Left lung (tissue), 4 donors: ENCODE measurements at regions not wholly inside any gene's neighbourhood (a gene's known extent, or its start where the extent isn't known, plus 50 kb on each side); places are given as distances from the start of the nearest gene placed in this dataset.

Source experiments
- ATAC-seq: fragments of 200-7000 bp; cut with Tn5 transposase; one replicate; pipeline ENCODE4 v1.9.1; 2020; ENCODE audit warnings: moderate library complexity
- DNase-seq, 4 donors: peaks; one replicate each; pipeline ENCODE4 v3.0.0-alpha.2; 2013 to 2020
- H3K27ac ChIP-seq, 2 donors: fragments of 200-600 bp; sonication (generic) in 1 of 2; one replicate each; pipeline versions ENCODE4 v1.5.0 to v1.8.0; 2020 to 2021
- H3K27me3 ChIP-seq, 2 donors: fragments of 200-600 bp; sonication (generic) in 1 of 2; one replicate each; pipeline versions ENCODE4 v1.5.0 to v1.8.0; 2020 to 2021
- H3K36me3 ChIP-seq, 2 donors: fragments of 200-600 bp; sonication (generic) in 1 of 2; one replicate each; pipeline versions ENCODE4 v1.5.0 to v1.8.0; 2020 to 2021
- H3K4me1 ChIP-seq, 2 donors: fragments of 200-600 bp; one replicate each; pipeline ENCODE4 v1.8.0; 2021
- H3K4me3 ChIP-seq, 2 donors: fragments of 200-600 bp; sonication (generic) in 1 of 2; one replicate each; pipeline versions ENCODE4 v1.5.0 to v1.8.0; 2020 to 2021; ENCODE audit warnings: mild to moderate bottlenecking in 1 of 2
- H3K9me3 ChIP-seq, 2 donors: fragments of 200-600 bp; sonication (generic) in 1 of 2; one replicate each; pipeline versions ENCODE4 v1.5.0 to v1.8.0; 2020 to 2021
- CTCF ChIP-seq, 2 donors: fragments of 200-600 bp; sonication (generic) in 1 of 2; IDR thresholded peaks; one replicate each; pipeline versions ENCODE4 v1.5.0 to v1.8.0; 2021; ENCODE audit warnings: antibody characterized with exemption in 2 of 2
- intact Hi-C, 2 donors: fragments of 100-400 bp; cut with DNase I; formaldehyde crosslinking; loops; one replicate each; pipeline versions ENCODE4 v1.11.2 to v1.14.2; 2022
- donor health status: DM: no; HTN: yes; CAD: no.
- donor health status: DM: no; HTN: no; CAD: no.

- Histone ChIP-seq H3K4me3 (no peak overlapping the region), H3K36me3 (no peaks in the 10 kb centered on the region), H3K4me1 (peaks cover 0 to 7% of the 10 kb centered on the region in 2 donors), H3K27me3 (no peaks in the 10 kb centered on the region), H3K9me3 (no peaks in the 10 kb centered on the region), H3K27ac (no peak overlapping the region)
- intact Hi-C loops, result no loop called here
- no peak for DNase-seq
- TF ChIP-seq CTCF (IDR thresholded peaks at IDR 0.05), result no peak
- ATAC-seq, result no peak
Measured at GRCh38 chrX:38861489-38861888, 60.2 kb downstream of the MID1IP1 start.

- intact Hi-C loops, result no loop called here
- Histone ChIP-seq H3K27ac (no peak overlapping the region), H3K9me3 (no peaks in the 10 kb centered on the region), H3K4me3 (no peak overlapping the region), H3K4me1 (peaks cover 0 to 7% of the 10 kb centered on the region in 2 donors), H3K36me3 (no peaks in the 10 kb centered on the region), H3K27me3 (no peaks in the 10 kb centered on the region)
- DNase-seq (no peak), ATAC-seq (no peak)
- TF ChIP-seq CTCF (IDR thresholded peaks at IDR 0.05), result no peak
Measured at GRCh38 chrX:38862100-38862499, 60.8 kb downstream of the MID1IP1 start.

- intact Hi-C loops, result no loop called here
- no peak for ATAC-seq
- Histone ChIP-seq H3K4me1 (peaks cover 0 to 7% of the 10 kb centered on the region in 2 donors), H3K9me3 (no peaks in the 10 kb centered on the region), H3K4me3 (no peak overlapping the region), H3K27ac (no peak overlapping the region), H3K27me3 (no peaks in the 10 kb centered on the region), H3K36me3 (no peaks in the 10 kb centered on the region)
- peak in 1 of 4 donors; percentile 32 for DNase-seq
- no peak for TF ChIP-seq CTCF (IDR thresholded peaks at IDR 0.05)
Measured at GRCh38 chrX:38864165-38864564, 62.9 kb downstream of the MID1IP1 start.

- H3K27me3 ChIP-seq, result no peaks in the 10 kb centered on the region
- H3K36me3 ChIP-seq, result no peaks in the 10 kb centered on the region
- H3K27ac ChIP-seq, result peak overlapping the region; percentile 2 to 87
- DNase-seq (no peak), ATAC-seq (no peak)
- intact Hi-C loops, result no loop called here
- no peaks in the 10 kb centered on the region for H3K4me1 ChIP-seq
- H3K4me3 ChIP-seq, result no peak overlapping the region
- no peaks in the 10 kb centered on the region for H3K9me3 ChIP-seq
- TF ChIP-seq CTCF (IDR thresholded peaks at IDR 0.05), result no peak
Measured at GRCh38 chrX:38868321-38868720, 67.1 kb downstream of the MID1IP1 start.

- Histone ChIP-seq H3K27ac (peak overlapping the region; percentile 2 to 87), H3K4me3 (no peak overlapping the region), H3K9me3 (no peaks in the 10 kb centered on the region), H3K27me3 (no peaks in the 10 kb centered on the region), H3K36me3 (no peaks in the 10 kb centered on the region), H3K4me1 (no peaks in the 10 kb centered on the region)
- no peak for TF ChIP-seq CTCF (IDR thresholded peaks at IDR 0.05)
- ATAC-seq (peak; percentile 62), DNase-seq (no peak)
- intact Hi-C loops, result no loop called here
Measured at GRCh38 chrX:38868941-38869401, 67.7 kb downstream of the MID1IP1 start.
